ENCODE measurements at regions not wholly inside any gene's neighbourhood (a gene's known extent, or its start where the extent isn't known, plus 50 kb on each side); places are given as distances from the start of the nearest gene placed in this dataset.
"Not testable (repeated sequence)": the region's sequence is repeated elsewhere in the genome, so short reads cannot be mapped to it uniquely, and the experiment has no call there.

GRCh38 chr1:149378462-149378861 is 96.4 kb upstream of the NBPF19 start:
- not testable (repeated sequence) for TF ChIP-seq POLR2A, POLR2AphosphoS5 (IDR thresholded peaks at IDR 0.05)
